Fibroblast of mammary gland (primary cell): ENCODE measurements at regions not wholly inside any gene's neighbourhood (a gene's known extent, or its start where the extent isn't known, plus 50 kb on each side); places are given as distances from the start of the nearest gene placed in this dataset.

Source experiments
- DNase-seq: peaks from one replicate; pipeline ENCODE4 v3.0.0-alpha.2; 2010; ENCODE audit warnings: low read depth
- H3K4me3 ChIP-seq: 2 replicates; pipeline ENCODE4 v1.5.1; 2011; ENCODE audit warnings: low read depth, mild to moderate bottlenecking, low read length, moderate library complexity; ENCODE audit not compliant: control insufficient read depth
- TF ChIP-seq, protein P1 (sequence below): conservative IDR thresholded peaks from 2 replicates; pipeline ENCODE4 v1.5.1; 2011; ENCODE audit warnings: low read depth, low read length, inconsistent platforms; ENCODE audit not compliant: control insufficient read depth, insufficient read depth

- DNase-seq, result no peak
- TF ChIP-seq, protein P1, sequence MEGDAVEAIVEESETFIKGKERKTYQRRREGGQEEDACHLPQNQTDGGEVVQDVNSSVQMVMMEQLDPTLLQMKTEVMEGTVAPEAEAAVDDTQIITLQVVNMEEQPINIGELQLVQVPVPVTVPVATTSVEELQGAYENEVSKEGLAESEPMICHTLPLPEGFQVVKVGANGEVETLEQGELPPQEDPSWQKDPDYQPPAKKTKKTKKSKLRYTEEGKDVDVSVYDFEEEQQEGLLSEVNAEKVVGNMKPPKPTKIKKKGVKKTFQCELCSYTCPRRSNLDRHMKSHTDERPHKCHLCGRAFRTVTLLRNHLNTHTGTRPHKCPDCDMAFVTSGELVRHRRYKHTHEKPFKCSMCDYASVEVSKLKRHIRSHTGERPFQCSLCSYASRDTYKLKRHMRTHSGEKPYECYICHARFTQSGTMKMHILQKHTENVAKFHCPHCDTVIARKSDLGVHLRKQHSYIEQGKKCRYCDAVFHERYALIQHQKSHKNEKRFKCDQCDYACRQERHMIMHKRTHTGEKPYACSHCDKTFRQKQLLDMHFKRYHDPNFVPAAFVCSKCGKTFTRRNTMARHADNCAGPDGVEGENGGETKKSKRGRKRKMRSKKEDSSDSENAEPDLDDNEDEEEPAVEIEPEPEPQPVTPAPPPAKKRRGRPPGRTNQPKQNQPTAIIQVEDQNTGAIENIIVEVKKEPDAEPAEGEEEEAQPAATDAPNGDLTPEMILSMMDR, result no peak
- H3K4me3 ChIP-seq, result no peak overlapping the region
These were observed 368.4 kb upstream of the MAN1A1 start for GRCh38 chr6:119717942-119718341.

DNA sequence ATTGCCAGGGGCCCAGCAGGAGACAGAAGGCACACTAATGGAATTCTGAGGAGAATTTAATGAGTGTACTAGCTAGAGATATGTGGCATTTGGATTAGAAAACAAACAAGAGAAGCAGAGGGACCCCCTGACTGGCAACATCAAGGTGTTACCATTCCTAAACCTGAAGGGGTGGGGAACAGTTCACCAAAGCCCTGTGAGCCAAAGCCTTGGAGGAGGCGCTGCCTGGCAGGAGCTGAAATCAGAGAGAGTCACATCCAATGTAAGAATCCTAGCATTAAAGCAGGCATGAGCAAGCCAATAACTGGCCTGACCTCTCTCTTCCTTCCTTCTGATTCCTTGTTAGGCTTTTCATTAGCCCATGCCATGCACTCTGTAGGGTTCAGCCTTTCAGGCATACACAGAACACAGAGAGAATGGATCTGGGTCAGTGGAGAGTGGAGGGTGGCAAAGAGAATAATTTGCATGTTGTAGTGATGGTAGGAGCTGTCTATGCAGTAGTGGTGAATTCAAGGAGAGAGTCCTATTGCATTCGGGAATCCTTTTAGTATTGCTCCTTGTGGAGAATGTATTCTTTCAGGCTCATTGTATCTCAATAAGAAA is 367.2 kb upstream of the MAN1A1 start:
- DNase-seq, result no peak
- TF ChIP-seq, protein P1, result no peak
- no peak overlapping the region for H3K4me3 ChIP-seq

- TF ChIP-seq, protein P1, result no peak
- DNase-seq, result no peak
- H3K4me3 ChIP-seq, result no peak overlapping the region
These were observed 364.3 kb upstream of the MAN1A1 start for GRCh38 chr6:119713903-119714302.

GRCh38 chr6:119686644-119687043 is 337.1 kb upstream of the MAN1A1 start:
- TF ChIP-seq, protein P1, result no peak
- H3K4me3 ChIP-seq, result no peak overlapping the region
- DNase-seq, result no peak

DNA sequence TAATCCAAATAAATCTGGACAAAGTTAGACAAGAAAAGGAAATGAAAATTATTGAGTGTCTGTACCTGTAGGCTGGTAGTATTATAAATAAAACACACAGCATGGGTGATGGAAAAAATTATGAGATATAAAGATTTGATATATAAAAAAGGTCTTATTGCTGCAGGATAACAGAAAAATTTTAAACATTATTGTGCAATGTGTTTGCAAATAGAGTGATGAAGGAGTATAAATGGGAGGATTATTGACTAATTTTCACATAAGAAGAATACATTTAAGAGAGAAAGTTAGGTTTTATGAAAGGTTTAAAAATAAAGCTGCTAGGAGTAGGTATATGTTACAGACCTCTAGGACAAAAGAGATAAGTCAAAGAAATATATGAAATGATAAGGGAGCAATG is 336.7 kb upstream of the MAN1A1 start:
- TF ChIP-seq, protein P1, result no peak
- DNase-seq, result no peak

DNA sequence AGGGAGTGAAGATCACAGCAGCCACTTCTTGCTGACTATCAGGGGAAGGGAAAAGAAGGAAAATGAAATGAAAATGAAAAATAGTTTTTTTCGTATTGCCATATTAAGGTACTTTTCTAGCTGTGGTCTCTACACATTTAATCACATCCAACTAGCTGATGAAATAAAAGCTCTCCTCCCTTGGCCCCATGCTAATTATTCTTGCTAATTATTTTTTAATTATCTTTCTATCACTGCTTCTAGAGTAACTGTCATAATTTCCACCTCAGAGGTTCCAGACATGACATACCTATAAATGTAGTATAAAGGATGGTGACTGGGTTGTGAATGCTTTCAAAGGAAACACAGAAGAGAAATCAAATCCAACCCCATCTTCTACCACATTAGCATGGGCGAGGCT is 334.1 kb upstream of the MAN1A1 start:
- H3K4me3 ChIP-seq, result no peak overlapping the region
- TF ChIP-seq, protein P1, result no peak
- DNase-seq, result no peak

More for the DNA sequence above, 336.7 kb upstream of the MAN1A1 start:
- no peak overlapping the region for H3K4me3 ChIP-seq

- no peak for DNase-seq
- H3K4me3 ChIP-seq, result no peak overlapping the region
- TF ChIP-seq, protein P1, result no peak
These were observed 333.5 kb upstream of the MAN1A1 start for GRCh38 chr6:119683031-119683430.
